ENCODE measurements at regions not wholly inside any gene's neighbourhood (a gene's known extent, or its start where the extent isn't known, plus 50 kb on each side); places are given as distances from the start of the nearest gene placed in this dataset.

DNA sequence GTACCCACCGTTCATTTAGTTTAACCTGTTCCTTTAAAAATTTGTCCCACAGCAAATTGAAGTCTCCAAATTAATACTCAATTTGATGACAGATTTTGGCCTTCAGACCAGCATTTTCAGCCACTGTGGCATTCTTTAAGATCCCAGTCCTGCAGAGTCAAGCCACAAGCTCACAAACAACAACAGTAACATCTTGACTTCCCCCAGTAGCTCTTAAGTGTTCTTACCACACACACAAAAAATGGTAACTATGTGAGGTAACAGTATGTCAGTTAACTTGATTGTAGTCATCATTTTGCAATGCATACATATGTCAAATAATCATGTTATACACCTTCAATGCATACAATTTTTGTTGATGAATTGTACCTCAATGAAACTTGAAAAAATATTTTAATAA lies 247.9 kb downstream of the LURAP1L start:
- no peaks in the 10 kb centered on the region for H3K27me3 Mint-ChIP-seq
- POLR2A ChIA-PET, result no interaction called here
- no peak for ATAC-seq (ENCODE audit: low read depth)

DNA sequence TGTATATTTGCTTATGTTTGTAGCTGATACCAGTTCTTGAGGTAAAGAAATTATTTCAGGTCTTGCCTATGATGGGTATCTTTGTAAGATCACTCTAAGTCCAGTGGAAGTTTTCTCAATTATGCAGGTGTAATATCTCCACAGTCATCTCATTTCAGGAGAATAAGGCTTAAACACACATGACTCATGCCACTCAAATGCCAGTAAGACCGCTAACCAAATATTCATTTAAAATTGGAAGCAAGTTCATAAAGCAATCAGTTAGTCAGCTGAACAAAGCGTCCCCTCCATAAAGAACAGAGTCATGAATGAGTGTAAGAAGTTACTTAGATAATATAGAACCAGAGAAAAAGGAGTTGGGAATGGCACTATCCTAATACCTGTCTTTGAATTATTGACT lies 248.7 kb downstream of the LURAP1L start:
- Histone ChIP-seq H3K4me1 (ENCODE audit: control insufficient read depth in 2 of 2, insufficient read depth in 2 of 2, low read length in 2 of 2) (no peaks in the 10 kb centered on the region), H3K4me3 (ENCODE audit: control extremely low read depth in 1 of 5, extremely low read depth in 1 of 5, insufficient read depth in 1 of 5, low read depth in 2 of 5, low read length in 4 of 5) (no peak overlapping the region), H4K20me1 (ENCODE audit: control insufficient read depth, insufficient read depth, low read length, poor library complexity, severe bottlenecking) (no peaks in the 10 kb centered on the region), H3K4me2 (replicated peaks; ENCODE audit: low read depth, low read length, poor library complexity, severe bottlenecking) (no peak overlapping the region), H3K9me3 (ENCODE audit: control extremely low read depth in 1 of 3, control insufficient read depth in 2 of 3, insufficient read depth in 1 of 3, low read length in 2 of 3) (peaks cover 0 to 3% (median 0%) of the 10 kb centered on the region in 3 donors), H2AFZ (ENCODE audit: insufficient read depth, low read depth, low read length, poor library complexity, severe bottlenecking) (no peak overlapping the region), H3K27me3 (replicated peaks in 1 of 4; ENCODE audit: control extremely low read depth in 1 of 4, control insufficient read depth in 3 of 4, insufficient read depth in 4 of 4, low read length in 3 of 4) (no peaks in the 10 kb centered on the region), H3K9ac (ENCODE audit: low read length) (no peak overlapping the region), H3K36me3 (replicated peaks in 1 of 2; ENCODE audit: control extremely low read depth in 1 of 2, control insufficient read depth in 1 of 2, extremely low read depth in 1 of 2, insufficient read depth in 2 of 2, low read length in 1 of 2) (no peaks in the 10 kb centered on the region), H3K27ac (ENCODE audit: low read length in 2 of 2) (no peak overlapping the region), H3K79me2 (ENCODE audit: control insufficient read depth, insufficient read depth, low read length) (no peaks in the 10 kb centered on the region)
- H3K4me1 Mint-ChIP-seq, result no peaks in the 10 kb centered on the region
- CTCF ChIA-PET, result no interaction called here
- DNase-seq (no peak), ATAC-seq (ENCODE audit: low read depth) (no peak)
- TF ChIP-seq, protein P1, sequence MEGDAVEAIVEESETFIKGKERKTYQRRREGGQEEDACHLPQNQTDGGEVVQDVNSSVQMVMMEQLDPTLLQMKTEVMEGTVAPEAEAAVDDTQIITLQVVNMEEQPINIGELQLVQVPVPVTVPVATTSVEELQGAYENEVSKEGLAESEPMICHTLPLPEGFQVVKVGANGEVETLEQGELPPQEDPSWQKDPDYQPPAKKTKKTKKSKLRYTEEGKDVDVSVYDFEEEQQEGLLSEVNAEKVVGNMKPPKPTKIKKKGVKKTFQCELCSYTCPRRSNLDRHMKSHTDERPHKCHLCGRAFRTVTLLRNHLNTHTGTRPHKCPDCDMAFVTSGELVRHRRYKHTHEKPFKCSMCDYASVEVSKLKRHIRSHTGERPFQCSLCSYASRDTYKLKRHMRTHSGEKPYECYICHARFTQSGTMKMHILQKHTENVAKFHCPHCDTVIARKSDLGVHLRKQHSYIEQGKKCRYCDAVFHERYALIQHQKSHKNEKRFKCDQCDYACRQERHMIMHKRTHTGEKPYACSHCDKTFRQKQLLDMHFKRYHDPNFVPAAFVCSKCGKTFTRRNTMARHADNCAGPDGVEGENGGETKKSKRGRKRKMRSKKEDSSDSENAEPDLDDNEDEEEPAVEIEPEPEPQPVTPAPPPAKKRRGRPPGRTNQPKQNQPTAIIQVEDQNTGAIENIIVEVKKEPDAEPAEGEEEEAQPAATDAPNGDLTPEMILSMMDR (IDR thresholded peaks at IDR 0.05), result no peak
- no peak for TF ChIP-seq EZH2 (IDR thresholded peaks at IDR 0.05; ENCODE audit: borderline replicate concordance, insufficient read depth, low read depth, low read length, poor library complexity, severe bottlenecking)
- H3K4me3 Mint-ChIP-seq, result no peak overlapping the region
- POLR2A ChIA-PET, result no interaction called here
- no peak overlapping the region for H3K27ac Mint-ChIP-seq
- intact Hi-C loops (cut with micrococcal nuclease), result no loop called here
- H3K27me3 Mint-ChIP-seq, result no peaks in the 10 kb centered on the region
- no CpG with 5 or more reads among the region's 2 CpGs for WGBS (ENCODE audit: insufficient coverage)
- H3K9me3 Mint-ChIP-seq (ENCODE audit: insufficient read depth), result peaks cover 4% of the 10 kb centered on the region

More for the DNA sequence above, 247.9 kb downstream of the LURAP1L start:
- Histone ChIP-seq H3K4me1 (ENCODE audit: control insufficient read depth in 2 of 2, insufficient read depth in 2 of 2, low read length in 2 of 2) (no peaks in the 10 kb centered on the region), H3K4me2 (replicated peaks; ENCODE audit: low read depth, low read length, poor library complexity, severe bottlenecking) (no peak overlapping the region), H4K20me1 (ENCODE audit: control insufficient read depth, insufficient read depth, low read length, poor library complexity, severe bottlenecking) (no peaks in the 10 kb centered on the region), H3K79me2 (ENCODE audit: control insufficient read depth, insufficient read depth, low read length) (no peaks in the 10 kb centered on the region), H3K4me3 (ENCODE audit: control extremely low read depth in 1 of 5, extremely low read depth in 1 of 5, insufficient read depth in 1 of 5, low read depth in 2 of 5, low read length in 4 of 5) (no peak overlapping the region), H3K36me3 (replicated peaks in 1 of 2; ENCODE audit: control extremely low read depth in 1 of 2, control insufficient read depth in 1 of 2, extremely low read depth in 1 of 2, insufficient read depth in 2 of 2, low read length in 1 of 2) (no peaks in the 10 kb centered on the region), H3K9me3 (ENCODE audit: control extremely low read depth in 1 of 3, control insufficient read depth in 2 of 3, insufficient read depth in 1 of 3, low read length in 2 of 3) (peaks cover 0 to 3% (median 0%) of the 10 kb centered on the region in 3 donors), H3K27me3 (replicated peaks in 1 of 4; ENCODE audit: control extremely low read depth in 1 of 4, control insufficient read depth in 3 of 4, insufficient read depth in 4 of 4, low read length in 3 of 4) (no peaks in the 10 kb centered on the region), H3K27ac (ENCODE audit: low read length in 2 of 2) (no peak overlapping the region), H2AFZ (ENCODE audit: insufficient read depth, low read depth, low read length, poor library complexity, severe bottlenecking) (no peak overlapping the region), H3K9ac (ENCODE audit: low read length) (no peak overlapping the region)
- Mint-ChIP-seq H3K4me1 (no peaks in the 10 kb centered on the region), H3K27ac (no peak overlapping the region), H3K9me3 (ENCODE audit: insufficient read depth) (peaks cover 4% of the 10 kb centered on the region), H3K4me3 (no peak overlapping the region)
- TF ChIP-seq, protein P1 (IDR thresholded peaks at IDR 0.05), result no peak
- no peak for TF ChIP-seq EZH2 (IDR thresholded peaks at IDR 0.05; ENCODE audit: borderline replicate concordance, insufficient read depth, low read depth, low read length, poor library complexity, severe bottlenecking)
- CTCF ChIA-PET, result no interaction called here
- 80% methylated on average over 1 of the region's 1 CpG for WGBS (ENCODE audit: insufficient coverage)
- intact Hi-C loops (cut with micrococcal nuclease), result no loop called here
- DNase-seq, result no peak

All from B cell (primary cell).